Esophagus squamous epithelium (tissue), 4 donors: ENCODE measurements at regions not wholly inside any gene's neighbourhood (a gene's known extent, or its start where the extent isn't known, plus 50 kb on each side); places are given as distances from the start of the nearest gene placed in this dataset.

ENCODE experiments used
- POLR2A ChIP-seq, 4 donors: fragments of 450-650 bp; IDR thresholded peaks; one replicate each; pipeline ENCODE4 v1.6.1; 2017; ENCODE audit warnings: antibody characterized with exemption in 4 of 4, mild to moderate bottlenecking in 4 of 4, moderate library complexity in 3 of 4
- TF ChIP-seq, protein P1 (sequence below), 6 experiments: fragments of 450-650 bp in 4 of 6; fragments of 200-600 bp in 2 of 6; sonication (generic) in 2 of 6; IDR thresholded peaks; one replicate each; pipeline ENCODE4 v1.5.1; 2016 to 2019; ENCODE audit warnings: antibody characterized with exemption in 6 of 6, mild to moderate bottlenecking in 4 of 6, moderate library complexity in 4 of 6

GRCh38 chr7:9863545-9863944 lies 1110.1 kb upstream of the PHF14 start:
- TF ChIP-seq, protein P1, sequence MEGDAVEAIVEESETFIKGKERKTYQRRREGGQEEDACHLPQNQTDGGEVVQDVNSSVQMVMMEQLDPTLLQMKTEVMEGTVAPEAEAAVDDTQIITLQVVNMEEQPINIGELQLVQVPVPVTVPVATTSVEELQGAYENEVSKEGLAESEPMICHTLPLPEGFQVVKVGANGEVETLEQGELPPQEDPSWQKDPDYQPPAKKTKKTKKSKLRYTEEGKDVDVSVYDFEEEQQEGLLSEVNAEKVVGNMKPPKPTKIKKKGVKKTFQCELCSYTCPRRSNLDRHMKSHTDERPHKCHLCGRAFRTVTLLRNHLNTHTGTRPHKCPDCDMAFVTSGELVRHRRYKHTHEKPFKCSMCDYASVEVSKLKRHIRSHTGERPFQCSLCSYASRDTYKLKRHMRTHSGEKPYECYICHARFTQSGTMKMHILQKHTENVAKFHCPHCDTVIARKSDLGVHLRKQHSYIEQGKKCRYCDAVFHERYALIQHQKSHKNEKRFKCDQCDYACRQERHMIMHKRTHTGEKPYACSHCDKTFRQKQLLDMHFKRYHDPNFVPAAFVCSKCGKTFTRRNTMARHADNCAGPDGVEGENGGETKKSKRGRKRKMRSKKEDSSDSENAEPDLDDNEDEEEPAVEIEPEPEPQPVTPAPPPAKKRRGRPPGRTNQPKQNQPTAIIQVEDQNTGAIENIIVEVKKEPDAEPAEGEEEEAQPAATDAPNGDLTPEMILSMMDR (IDR thresholded peaks at IDR 0.05), result no peak
- TF ChIP-seq POLR2A (IDR thresholded peaks at IDR 0.05), result no peak
